Esophagus squamous epithelium (tissue), 5 donors: ENCODE measurements at regions not wholly inside any gene's neighbourhood (a gene's known extent, or its start where the extent isn't known, plus 50 kb on each side); places are given as distances from the start of the nearest gene placed in this dataset.

ENCODE experiments used
- DNase-seq: peaks from one replicate; lab custom pipeline; 2025; lab: John Stamatoyannopoulos, UW
- H3K27ac ChIP-seq, 4 donors: fragments of 200-600 bp; sonication (generic); one replicate each; pipeline ENCODE4 v1.5.1; 2016 to 2019; ENCODE audit warnings: mild to moderate bottlenecking in 1 of 4
- H3K27me3 ChIP-seq, 4 donors: fragments of 200-600 bp; sonication (generic); 1 replicate in 3 of 4; 2 replicates in 1 of 4; pipeline versions ENCODE4 v1.5.1 to v1.6.0; 2017 to 2021; ENCODE audit warnings: antibody characterized with exemption in 1 of 4
- H3K36me3 ChIP-seq, 3 donors: fragments of 200-600 bp; sonication (generic); one replicate each; pipeline ENCODE4 v1.5.1; 2016 to 2019
- H3K4me1 ChIP-seq, 3 donors: fragments of 200-600 bp; sonication (generic); one replicate each; pipeline ENCODE4 v1.5.1; 2017 to 2019
- H3K4me3 ChIP-seq, 4 donors: fragments of 200-600 bp; sonication (generic); 1 replicate in 3 of 4; 2 replicates in 1 of 4; pipeline ENCODE4 v1.5.1; 2016 to 2019; ENCODE audit warnings: mild to moderate bottlenecking in 2 of 4, moderate library complexity in 1 of 4
- H3K9me3 ChIP-seq, 3 donors: fragments of 200-600 bp; sonication (generic); one replicate each; pipeline ENCODE4 v1.5.1; 2016 to 2019
- CTCF ChIP-seq, 6 experiments: fragments of 450-650 bp in 4 of 6; fragments of 200-600 bp in 2 of 6; sonication (generic) in 2 of 6; IDR thresholded peaks; one replicate each; pipeline ENCODE4 v1.5.1; 2016 to 2019; ENCODE audit warnings: antibody characterized with exemption in 6 of 6, mild to moderate bottlenecking in 4 of 6, moderate library complexity in 4 of 6
- POLR2A ChIP-seq, 4 donors: fragments of 450-650 bp; IDR thresholded peaks; one replicate each; pipeline ENCODE4 v1.6.1; 2017; ENCODE audit warnings: antibody characterized with exemption in 4 of 4, mild to moderate bottlenecking in 4 of 4, moderate library complexity in 3 of 4
- WGBS, 2 donors: methylation state at CpG; one replicate each; pipeline ENCODE4 v1.1.5; 2018; 5-methylcytosine and 5-hydroxymethylcytosine counted together
- intact Hi-C: fragments of 100-400 bp; cut with DNase I; formaldehyde crosslinking; loops from one replicate; pipeline ENCODE4 v1.15.0; 2022
- donor health status: DM: yes; HTN: yes; CAD: no.

- Histone ChIP-seq H3K36me3 (no peaks in the 10 kb centered on the region), H3K27me3 (peaks cover 0 to 73% (median 2%) of the 10 kb centered on the region in 4 donors), H3K4me1 (no peaks in the 10 kb centered on the region), H3K9me3 (no peaks in the 10 kb centered on the region), H3K4me3 (no peak overlapping the region), H3K27ac (no peak overlapping the region)
- no peak for DNase-seq
- no peak for TF ChIP-seq POLR2A (IDR thresholded peaks at IDR 0.05)
- no peak for TF ChIP-seq CTCF (IDR thresholded peaks at IDR 0.05)
- WGBS, 2 donors = 20 to 24% methylated on average over 18 to 19 of the region's 19 CpGs
- intact Hi-C loops = no loop called here
These were observed 95.5 kb downstream of the FAM204A start for GRCh38 chr10:118246332-118247295.

- Histone ChIP-seq H3K9me3 (no peaks in the 10 kb centered on the region), H3K27me3 (peaks cover 0 to 90% (median 2%) of the 10 kb centered on the region in 4 donors), H3K36me3 (no peaks in the 10 kb centered on the region), H3K27ac (no peak overlapping the region), H3K4me1 (peaks cover 0 to 6% (median 0%) of the 10 kb centered on the region in 3 donors), H3K4me3 (no peak overlapping the region)
- DNase-seq = no peak
- TF ChIP-seq CTCF (IDR thresholded peaks at IDR 0.05) = no peak
- TF ChIP-seq POLR2A (IDR thresholded peaks at IDR 0.05) = no peak
- WGBS, 2 donors = 39 to 51% methylated on average over 5 of the region's 5 CpGs
- intact Hi-C loops = loop anchor here (5.0 kb wide), 1 partner anchor 747 kb away; no protein-coding TSS in a partner anchor
These were observed 98.2 kb downstream of the FAM204A start for GRCh38 chr10:118243907-118244306.

- Histone ChIP-seq H3K4me1 (peaks cover 0 to 6% (median 0%) of the 10 kb centered on the region in 3 donors), H3K4me3 (no peak overlapping the region), H3K9me3 (no peaks in the 10 kb centered on the region), H3K27ac (no peak overlapping the region), H3K36me3 (no peaks in the 10 kb centered on the region), H3K27me3 (peaks cover 0 to 93% (median 2%) of the 10 kb centered on the region in 4 donors)
- DNase-seq = no peak
- intact Hi-C loops = loop anchor here (5.0 kb wide), 1 partner anchor 744 kb away; no protein-coding TSS in a partner anchor
- TF ChIP-seq CTCF (IDR thresholded peaks at IDR 0.05) = peak; percentile 63 to 93 (median 88)
- TF ChIP-seq POLR2A (IDR thresholded peaks at IDR 0.05) = no peak
- 25 to 30% methylated on average over 26 of the region's 26 CpGs for WGBS, 2 donors
These were observed 100.6 kb downstream of the FAM204A start for GRCh38 chr10:118241229-118242137.

- 47 to 63% methylated on average over 1 of the region's 1 CpG for WGBS, 2 donors
- no peak for DNase-seq
- intact Hi-C loops = no loop called here
These were observed 102.9 kb downstream of the FAM204A start for GRCh38 chr10:118239236-118239630.

More at GRCh38 chr10:118239236-118239630, 102.9 kb downstream of the FAM204A start:
- Histone ChIP-seq H3K27me3 (peaks cover 0 to 91% (median 2%) of the 10 kb centered on the region in 4 donors), H3K4me3 (no peak overlapping the region), H3K4me1 (peaks cover 0 to 6% (median 0%) of the 10 kb centered on the region in 3 donors), H3K36me3 (no peaks in the 10 kb centered on the region), H3K27ac (no peak overlapping the region), H3K9me3 (no peaks in the 10 kb centered on the region)
- no peak for TF ChIP-seq CTCF (IDR thresholded peaks at IDR 0.05)
- no peak for TF ChIP-seq POLR2A (IDR thresholded peaks at IDR 0.05)
